ENCODE measurements at regions not wholly inside any gene's neighbourhood (a gene's known extent, or its start where the extent isn't known, plus 50 kb on each side); places are given as distances from the start of the nearest gene placed in this dataset.

DNA sequence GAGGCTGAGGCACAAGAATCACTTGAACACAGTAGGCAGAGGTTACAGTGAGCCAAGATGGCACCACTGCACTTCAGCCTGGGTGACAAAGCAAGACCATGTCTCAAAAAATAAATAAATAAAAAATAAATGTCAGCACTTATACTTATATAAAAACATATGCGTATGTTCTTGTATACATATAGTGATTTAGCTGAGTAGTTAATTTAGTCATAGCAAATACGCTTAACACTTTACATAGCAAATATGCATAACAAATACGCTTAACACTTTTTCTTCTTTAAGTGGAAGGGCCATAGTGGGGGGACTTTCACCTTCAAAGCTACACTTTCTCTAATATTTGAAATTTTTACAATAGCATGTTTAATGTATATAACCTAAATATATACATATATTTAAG, 64.0 kb upstream of the CAPRIN1 start:
- TF ChIP-seq PRDM15 (CRISPR knock-in tag; IDR thresholded peaks at IDR 0.05) (no peak), TAF1 (IDR thresholded peaks at IDR 0.05; ENCODE audit: borderline replicate concordance, low read depth, low read length) (no peak)
- TF ChIP-seq, protein P1, sequence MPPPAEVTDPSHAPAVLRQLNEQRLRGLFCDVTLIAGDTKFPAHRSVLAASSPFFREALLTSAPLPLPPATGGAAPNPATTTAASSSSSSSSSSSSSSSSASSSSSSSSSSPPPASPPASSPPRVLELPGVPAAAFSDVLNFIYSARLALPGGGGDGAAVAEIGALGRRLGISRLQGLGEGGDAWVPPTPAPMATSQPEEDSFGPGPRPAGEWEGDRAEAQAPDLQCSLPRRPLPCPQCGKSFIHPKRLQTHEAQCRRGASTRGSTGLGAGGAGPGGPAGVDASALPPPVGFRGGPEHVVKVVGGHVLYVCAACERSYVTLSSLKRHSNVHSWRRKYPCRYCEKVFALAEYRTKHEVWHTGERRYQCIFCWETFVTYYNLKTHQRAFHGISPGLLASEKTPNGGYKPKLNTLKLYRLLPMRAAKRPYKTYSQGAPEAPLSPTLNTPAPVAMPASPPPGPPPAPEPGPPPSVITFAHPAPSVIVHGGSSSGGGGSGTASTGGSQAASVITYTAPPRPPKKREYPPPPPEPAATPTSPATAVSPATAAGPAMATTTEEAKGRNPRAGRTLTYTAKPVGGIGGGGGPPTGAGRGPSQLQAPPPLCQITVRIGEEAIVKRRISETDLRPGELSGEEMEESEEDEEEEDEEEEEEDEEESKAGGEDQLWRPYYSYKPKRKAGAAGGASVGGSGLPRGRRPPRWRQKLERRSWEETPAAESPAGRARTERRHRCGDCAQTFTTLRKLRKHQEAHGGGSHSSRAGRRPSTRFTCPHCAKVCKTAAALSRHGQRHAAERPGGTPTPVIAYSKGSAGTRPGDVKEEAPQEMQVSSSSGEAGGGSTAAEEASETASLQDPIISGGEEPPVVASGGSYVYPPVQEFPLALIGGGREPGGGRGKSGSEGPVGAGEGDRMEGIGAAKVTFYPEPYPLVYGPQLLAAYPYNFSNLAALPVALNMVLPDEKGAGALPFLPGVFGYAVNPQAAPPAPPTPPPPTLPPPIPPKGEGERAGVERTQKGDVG (CRISPR knock-in tag; IDR thresholded peaks at IDR 0.05) = no peak
